PC-9 (cell line): ENCODE measurements at regions not wholly inside any gene's neighbourhood (a gene's known extent, or its start where the extent isn't known, plus 50 kb on each side); places are given as distances from the start of the nearest gene placed in this dataset.

Source experiments
- CTCF ChIP-seq: fragments of 200-600 bp; sonication (generic); conservative IDR thresholded peaks from 2 replicates; pipeline ENCODE4 v1.6.1; 2017; ENCODE audit warnings: mixed run types, antibody characterized with exemption, mild to moderate bottlenecking, moderate library complexity
- EZH2 ChIP-seq: fragments of 200-600 bp; sonication (generic); IDR thresholded peaks from 2 replicates; pipeline ENCODE4 v1.8.0; 2017; ENCODE audit warnings: antibody characterized with exemption, low read depth

- TF ChIP-seq EZH2 (no peak), CTCF (no peak)
These were observed 139.0 kb upstream of the ZFHX3 start for GRCh38 chr16:73186752-73187601.
